GM10266 (cell line): ENCODE measurements at regions not wholly inside any gene's neighbourhood (a gene's known extent, or its start where the extent isn't known, plus 50 kb on each side); places are given as distances from the start of the nearest gene placed in this dataset.

ENCODE experiments used
- DNase-seq: peaks from one replicate; pipeline ENCODE4 v3.0.0; 2012; ENCODE audit errors: extremely low spot score
- CTCF ChIP-seq: IDR thresholded peaks from 2 replicates; pipeline ENCODE4 v1.5.1; 2012; ENCODE audit warnings: mild to moderate bottlenecking, low read depth; ENCODE audit not compliant: control insufficient read depth, insufficient read depth; ENCODE audit errors: missing control alignments

GRCh38 chr10:8378198-8378983 lies 323.9 kb downstream of the GATA3 start:
- DNase-seq: no peak
- no peak for TF ChIP-seq CTCF

GRCh38 chr10:8379906-8380832 lies 325.7 kb downstream of the GATA3 start:
- no peak for TF ChIP-seq CTCF
- DNase-seq: no peak

- no peak for DNase-seq
- no peak for TF ChIP-seq CTCF
These were observed 326.5 kb downstream of the GATA3 start for GRCh38 chr10:8380833-8381496.

GRCh38 chr10:8386781-8387180 lies 332.3 kb downstream of the GATA3 start:
- no peak for DNase-seq
- no peak for TF ChIP-seq CTCF

- no peak for TF ChIP-seq CTCF
- DNase-seq: no peak
These were observed 335.1 kb downstream of the GATA3 start for GRCh38 chr10:8389630-8390029.

- DNase-seq: no peak
- TF ChIP-seq CTCF: no peak
These were observed 337.7 kb downstream of the GATA3 start for GRCh38 chr10:8392216-8392615.

GRCh38 chr10:8393531-8393930 lies 339.0 kb downstream of the GATA3 start:
- TF ChIP-seq CTCF: no peak
- no peak for DNase-seq
